A204.1 (cell line): ENCODE measurements at regions not wholly inside any gene's neighbourhood (a gene's known extent, or its start where the extent isn't known, plus 50 kb on each side); places are given as distances from the start of the nearest gene placed in this dataset.

Experiments used
- FAIRE-seq: peaks from 2 replicates; lab custom pipeline; 2012; peaks lifted over from hg19 to GRCh38; lab: Jason Lieb, UNC

DNA sequence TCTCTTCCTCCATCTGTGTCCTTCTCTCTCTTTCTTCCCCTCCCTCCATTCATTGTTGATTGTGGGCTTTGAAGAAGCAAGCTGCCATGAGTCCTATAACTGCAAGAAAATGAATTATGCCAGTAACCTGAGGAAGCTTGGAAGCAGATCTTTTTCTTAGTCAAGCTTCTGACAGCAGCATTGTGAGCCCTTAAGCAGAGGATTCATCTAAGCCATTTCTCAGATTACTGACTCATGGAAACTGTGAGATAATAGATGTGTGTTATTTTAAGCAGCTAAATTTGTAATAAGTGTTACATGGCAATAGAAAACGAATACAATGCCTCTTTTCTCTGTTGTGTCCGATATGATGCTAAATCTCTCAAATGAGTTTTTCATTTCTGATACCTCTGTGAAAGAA is 1109.7 kb downstream of the CDH11 start:
- FAIRE-seq = no peak

GRCh38 chr16:64011650-64012049 is 1110.2 kb downstream of the CDH11 start:
- FAIRE-seq = no peak

- FAIRE-seq = no peak
These were observed 1113.7 kb downstream of the CDH11 start for GRCh38 chr16:64008131-64008530.

GRCh38 chr16:64004116-64004515 is 1117.7 kb downstream of the CDH11 start:
- no peak for FAIRE-seq

GRCh38 chr16:63995025-63995424 is 1126.8 kb downstream of the CDH11 start:
- FAIRE-seq = no peak

DNA sequence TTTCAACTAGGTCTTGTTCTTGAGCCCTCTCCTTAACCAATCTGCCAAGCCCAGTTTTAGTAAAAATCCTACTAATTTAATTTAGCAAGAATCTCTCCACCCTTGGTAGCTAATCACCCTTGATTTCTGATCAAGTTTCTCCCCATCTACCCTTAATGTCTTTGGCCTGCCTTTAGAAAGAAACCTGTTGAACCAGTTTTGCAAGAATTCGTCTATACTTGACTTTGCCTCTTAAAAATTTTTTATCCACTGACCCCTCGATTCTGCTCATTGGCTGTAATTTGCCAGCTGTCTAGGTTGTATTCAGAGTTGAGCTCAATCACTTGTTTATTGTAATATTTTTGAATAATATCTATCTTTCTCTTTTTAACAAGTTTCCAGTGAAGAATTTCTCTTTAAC is 1138.5 kb downstream of the CDH11 start:
- no peak for FAIRE-seq

GRCh38 chr16:63982741-63983140 is 1139.1 kb downstream of the CDH11 start:
- FAIRE-seq = no peak

DNA sequence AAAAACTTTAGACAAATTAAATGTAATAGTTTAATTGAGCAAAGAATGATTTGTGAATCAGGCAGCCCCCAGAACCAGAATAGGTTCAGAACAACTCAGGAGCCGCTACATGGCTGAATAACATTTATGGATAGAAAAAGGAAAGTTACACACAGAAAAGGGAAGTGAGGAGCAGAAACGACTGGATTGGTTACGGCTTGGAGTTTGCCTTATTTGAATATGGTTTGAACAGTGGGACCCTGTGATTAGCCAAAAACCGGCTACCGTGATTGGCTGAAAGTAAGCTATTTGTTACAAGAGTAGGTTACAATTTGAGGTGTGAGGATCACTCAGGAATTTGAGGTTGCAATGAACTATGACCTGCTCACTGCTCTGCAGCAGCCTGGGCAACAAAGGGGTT is 1139.8 kb downstream of the CDH11 start:
- FAIRE-seq = no peak

GRCh38 chr16:63981639-63982038 is 1140.2 kb downstream of the CDH11 start:
- FAIRE-seq = no peak

DNA sequence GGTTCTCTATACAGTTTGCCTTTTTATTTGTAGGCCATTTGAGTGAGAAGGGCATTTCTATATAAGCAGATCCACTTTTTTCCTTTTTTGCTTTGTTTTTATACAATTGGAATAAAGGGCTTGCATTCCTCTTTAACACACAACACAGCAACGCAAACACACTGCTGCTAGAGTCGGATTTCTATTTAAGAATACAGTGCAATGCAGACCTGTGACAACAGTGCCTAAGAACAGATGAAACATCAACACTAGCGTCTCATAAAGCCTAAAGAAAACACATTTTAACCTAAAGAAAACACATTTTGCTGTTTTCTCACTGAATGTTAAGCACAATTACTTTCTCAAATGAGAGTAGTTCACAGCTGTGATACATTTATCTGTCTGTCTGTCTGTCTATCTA is 1141.1 kb downstream of the CDH11 start:
- no peak for FAIRE-seq

- FAIRE-seq = no peak
These were observed 1143.6 kb downstream of the CDH11 start for GRCh38 chr16:63978240-63978639.

- FAIRE-seq = no peak
These were observed 1145.5 kb downstream of the CDH11 start for GRCh38 chr16:63976345-63976744.

DNA sequence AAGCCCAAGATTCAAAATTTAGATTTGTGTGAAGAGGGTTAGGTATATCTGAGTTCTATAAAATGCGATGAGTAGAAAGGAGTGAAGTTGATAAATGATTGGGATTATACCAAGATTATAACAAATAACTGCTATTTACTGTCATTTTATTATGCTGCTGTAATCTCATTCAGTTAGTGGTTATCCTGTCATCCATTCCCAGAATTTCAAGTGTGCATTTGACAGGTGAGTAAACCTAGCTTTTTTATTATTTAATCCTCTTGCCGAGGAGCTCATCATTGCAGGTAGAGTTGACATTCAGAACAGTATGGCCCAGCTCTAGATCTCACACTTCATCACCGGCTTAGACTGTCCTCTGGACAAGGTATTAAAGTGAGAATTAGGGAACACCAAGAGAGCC is 1146.2 kb downstream of the CDH11 start:
- FAIRE-seq = no peak

GRCh38 chr16:63967966-63968365 is 1153.9 kb downstream of the CDH11 start:
- no peak for FAIRE-seq

DNA sequence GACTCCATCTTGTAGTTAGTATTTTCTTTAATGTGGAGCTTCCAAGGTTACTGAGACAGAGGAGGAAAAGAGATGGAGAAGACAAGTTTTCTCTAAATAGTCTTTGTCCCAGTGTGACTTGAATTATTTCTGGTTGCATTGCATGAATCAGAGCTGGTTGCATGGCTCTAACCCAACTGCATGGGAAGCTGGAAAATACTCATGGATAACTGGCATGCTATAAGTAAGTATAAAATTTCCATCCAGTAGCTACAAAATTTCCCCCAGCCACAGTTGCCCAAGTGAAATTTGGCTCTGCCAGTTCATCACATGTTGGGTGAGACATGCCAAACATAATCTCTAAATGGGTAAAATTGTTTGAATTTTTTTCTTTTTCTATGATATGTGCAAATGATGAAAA is 1161.5 kb downstream of the CDH11 start:
- no peak for FAIRE-seq

DNA sequence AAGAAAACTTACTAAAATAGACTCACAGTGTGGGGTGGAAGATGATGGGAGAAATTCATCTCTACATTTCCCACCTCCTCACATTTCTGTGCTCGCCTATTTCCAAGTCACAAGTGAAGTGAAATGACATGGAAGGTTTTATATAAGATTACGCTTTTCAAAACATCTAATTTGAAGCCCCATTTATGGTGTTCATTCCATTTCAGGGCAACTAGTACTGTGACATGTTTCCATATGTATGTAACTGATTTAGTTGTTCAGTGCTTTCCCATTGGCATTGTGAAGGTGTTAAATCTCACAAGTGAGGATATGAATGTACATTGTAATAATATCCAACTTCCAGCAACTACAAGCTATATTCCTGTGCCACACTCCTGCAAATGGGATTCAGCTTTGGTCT is 1174.8 kb downstream of the CDH11 start:
- FAIRE-seq = no peak

GRCh38 chr16:63945806-63946205 is 1176.1 kb downstream of the CDH11 start:
- FAIRE-seq = no peak

DNA sequence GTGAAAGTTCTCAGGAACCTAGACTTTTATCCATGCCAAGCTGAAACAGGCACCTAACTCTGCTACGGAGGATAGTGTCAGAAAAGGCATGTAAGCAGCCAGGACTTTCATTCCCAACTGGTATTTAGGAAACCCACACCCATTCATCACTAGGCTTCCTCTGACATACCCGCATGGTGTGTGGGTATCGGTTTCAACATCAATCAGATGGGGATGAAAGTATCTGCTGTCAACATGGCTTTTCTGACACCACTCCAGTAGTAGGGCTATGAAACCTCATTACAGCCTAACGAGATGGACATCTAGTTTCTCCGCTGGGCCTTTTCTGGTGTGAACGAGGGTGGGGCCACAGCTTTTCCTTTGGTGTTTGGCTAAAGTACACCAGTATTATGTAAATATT is 1178.3 kb downstream of the CDH11 start:
- FAIRE-seq = no peak

DNA sequence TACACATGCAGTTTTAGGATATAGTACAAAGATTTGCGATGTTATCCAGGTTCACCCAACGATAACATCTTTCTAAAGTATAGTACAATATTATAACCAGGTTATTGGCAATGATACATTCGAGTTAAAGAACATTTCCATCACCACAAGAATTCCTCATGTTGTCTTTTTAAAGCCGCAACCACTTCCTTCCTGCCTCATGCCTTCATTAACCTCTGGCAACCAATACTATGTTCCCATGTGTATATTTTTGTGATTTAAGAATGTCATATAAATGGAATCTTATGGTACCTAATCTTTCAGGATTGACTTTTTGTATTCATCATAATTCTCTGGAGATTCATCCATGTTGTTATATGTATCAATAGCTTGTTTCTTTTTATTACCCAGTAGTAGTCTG is 1183.2 kb downstream of the CDH11 start:
- FAIRE-seq = no peak

- FAIRE-seq = no peak
These were observed 1188.0 kb downstream of the CDH11 start for GRCh38 chr16:63933841-63934240.

DNA sequence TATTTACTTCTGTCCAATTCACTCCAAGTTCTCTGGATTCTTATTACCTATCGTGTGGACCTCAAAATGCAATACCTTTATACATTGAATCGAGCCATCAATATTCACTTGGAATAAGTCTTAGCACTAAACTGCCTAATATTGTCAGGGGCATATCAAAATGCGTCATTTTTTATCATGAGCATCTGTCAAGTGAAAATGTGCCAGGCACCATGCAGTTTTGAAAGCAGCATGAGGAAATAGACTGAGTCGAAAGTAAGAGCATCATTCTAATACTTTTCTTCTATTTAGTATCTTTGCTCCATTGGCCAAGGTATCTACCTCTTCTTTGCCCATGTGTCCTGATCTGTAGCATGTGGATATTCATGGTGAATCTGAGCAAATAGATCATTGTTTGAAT is 1193.4 kb downstream of the CDH11 start:
- FAIRE-seq = no peak

DNA sequence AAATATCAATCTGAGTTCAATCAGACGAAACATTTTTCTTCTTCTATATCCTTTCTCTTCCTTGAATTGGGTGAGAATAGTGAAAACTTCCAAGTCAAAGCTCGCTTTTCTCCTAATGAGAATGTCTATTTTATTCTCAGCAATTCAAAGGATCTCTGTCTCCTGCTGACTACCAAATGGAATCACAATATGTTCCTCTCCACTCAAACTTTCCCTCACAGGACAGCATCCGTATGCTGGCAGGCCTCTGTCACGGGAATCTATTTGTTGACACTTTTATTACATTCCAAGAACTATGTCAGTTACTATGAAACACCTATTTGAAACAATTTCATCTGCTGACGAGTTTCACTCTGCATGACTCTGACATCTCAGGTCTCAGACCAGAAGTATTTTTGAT is 1196.6 kb downstream of the CDH11 start:
- no peak for FAIRE-seq

- FAIRE-seq = no peak
These were observed 1199.3 kb downstream of the CDH11 start for GRCh38 chr16:63922560-63922959.

DNA sequence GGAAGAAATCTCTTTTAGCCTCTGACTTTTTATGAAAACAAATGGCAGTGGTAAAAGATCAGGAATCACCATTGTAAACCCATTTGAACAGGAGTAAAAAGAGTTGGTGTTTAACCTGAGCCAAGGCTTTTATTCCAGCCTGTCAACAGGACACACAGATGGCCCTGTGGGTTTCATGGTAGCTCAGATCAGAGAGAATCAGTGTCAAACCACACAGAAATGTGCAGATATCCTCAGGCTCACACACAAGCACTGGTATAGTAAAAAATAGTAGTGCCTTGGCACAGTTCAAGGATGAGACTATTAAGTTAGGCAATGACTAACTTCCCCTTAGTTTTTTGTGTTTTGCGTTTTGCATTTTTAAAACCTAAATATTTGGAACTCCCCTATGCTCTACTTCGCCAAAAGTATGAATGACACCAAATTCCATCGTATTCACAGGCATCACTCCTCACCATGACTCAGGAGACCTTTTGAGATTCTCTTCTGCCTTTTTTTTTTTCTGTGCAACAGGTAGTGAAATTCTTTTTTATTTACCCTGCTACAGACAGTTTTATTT is 1200.0 kb downstream of the CDH11 start:
- no peak for FAIRE-seq

DNA sequence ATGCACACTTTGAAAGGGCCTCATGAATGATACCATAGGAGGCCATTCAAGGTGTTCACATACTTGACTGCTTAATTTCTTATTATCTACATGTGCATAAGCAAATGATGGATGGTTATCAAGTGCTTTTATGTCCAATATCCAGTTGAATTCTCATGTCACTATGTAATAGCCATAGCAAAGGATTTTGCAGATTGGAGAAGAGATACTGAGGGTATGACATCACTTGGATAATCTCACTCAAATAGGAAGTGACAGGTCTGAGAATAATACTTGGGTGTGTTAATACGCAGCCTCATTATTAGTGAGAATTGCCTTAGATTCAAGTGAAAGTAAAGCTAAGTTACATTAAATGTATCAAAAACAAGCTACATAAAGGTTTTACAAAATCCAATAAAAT is 1208.6 kb downstream of the CDH11 start:
- FAIRE-seq = no peak
